Uterus (tissue), 3 donors: ENCODE measurements at regions not wholly inside any gene's neighbourhood (a gene's known extent, or its start where the extent isn't known, plus 50 kb on each side); places are given as distances from the start of the nearest gene placed in this dataset.

Experiments
- DNase-seq, 2 donors: peaks; one replicate each; pipeline ENCODE4 v3.0.0-alpha.2; 2019 to 2020
- H3K27ac ChIP-seq, 2 donors: fragments of 200-600 bp; sonication (generic); 1 replicate in 1 of 2; 2 replicates in 1 of 2; pipeline ENCODE4 v1.5.1; 2016 to 2018
- H3K27me3 ChIP-seq, 2 donors: fragments of 200-600 bp; sonication (generic); one replicate each; pipeline ENCODE4 v1.5.1; 2018 to 2019; ENCODE audit warnings: control low read depth in 1 of 2
- H3K36me3 ChIP-seq, 2 donors: fragments of 200-600 bp; sonication (generic); one replicate each; pipeline ENCODE4 v1.5.1; 2019; ENCODE audit warnings: control low read depth in 1 of 2
- H3K4me1 ChIP-seq, 2 donors: fragments of 200-600 bp; sonication (generic); one replicate each; pipeline ENCODE4 v1.5.1; 2018 to 2019; ENCODE audit warnings: control low read depth in 1 of 2
- H3K4me3 ChIP-seq, 2 donors: fragments of 200-600 bp; sonication (generic); 1 replicate in 1 of 2; 2 replicates in 1 of 2; pipeline ENCODE4 v1.5.1; 2018 to 2019; ENCODE audit warnings: mild to moderate bottlenecking in 1 of 2
- H3K9me3 ChIP-seq, 2 donors: fragments of 200-600 bp; sonication (generic); one replicate each; pipeline ENCODE4 v1.5.1; 2019; ENCODE audit warnings: control low read depth in 1 of 2
- CTCF ChIP-seq, 4 experiments: fragments of 200-600 bp in 2 of 4; fragments of 450-650 bp in 2 of 4; sonication (generic) in 2 of 4; IDR thresholded peaks; one replicate each; pipeline ENCODE4 v1.5.1; 2016 to 2019; ENCODE audit warnings: antibody characterized with exemption in 4 of 4, mild to moderate bottlenecking in 2 of 4, moderate library complexity in 1 of 4
- POLR2A ChIP-seq, 2 donors: fragments of 450-650 bp; IDR thresholded peaks; one replicate each; pipeline ENCODE4 v1.6.1; 2016; ENCODE audit warnings: antibody characterized with exemption in 2 of 2, mild to moderate bottlenecking in 1 of 2, moderate library complexity in 1 of 2
- intact Hi-C: fragments of 100-400 bp; cut with DNase I; formaldehyde crosslinking; loops from one replicate; pipeline ENCODE4 v1.15.1; 2023; ENCODE audit warnings: low total_unique reads
- donor health status: DM: yes; HTN: yes; CAD: no.

DNA sequence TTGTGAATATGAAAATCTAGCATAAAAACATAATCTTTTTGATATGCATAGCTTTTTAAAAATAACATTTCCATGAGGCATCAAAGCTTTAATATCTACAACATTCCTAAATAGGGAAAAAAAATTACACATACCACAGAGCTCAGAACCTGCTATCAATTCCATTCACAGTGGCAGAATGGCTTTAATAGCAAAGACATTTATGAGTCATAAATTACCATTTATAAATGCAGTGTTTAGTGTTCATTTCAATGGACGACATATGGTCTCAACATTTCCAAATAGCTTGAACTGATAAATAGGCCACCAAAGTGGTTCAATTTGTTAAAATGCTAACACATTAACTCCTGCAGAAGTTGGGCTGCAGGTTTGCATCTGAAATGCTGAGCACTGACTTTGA, 600.6 kb upstream of the SETBP1 start:
- intact Hi-C loops = no loop called here
- TF ChIP-seq CTCF (IDR thresholded peaks at IDR 0.05) (no peak), POLR2A (IDR thresholded peaks at IDR 0.05) (no peak)

GRCh38 chr18:44089732-44090131, 591.0 kb upstream of the SETBP1 start:
- no peak for TF ChIP-seq POLR2A (IDR thresholded peaks at IDR 0.05)
- no peak for TF ChIP-seq CTCF (IDR thresholded peaks at IDR 0.05)
- H3K4me1 ChIP-seq = no peaks in the 10 kb centered on the region
- H3K4me3 ChIP-seq = no peak overlapping the region
- no peaks in the 10 kb centered on the region for H3K27me3 ChIP-seq
- DNase-seq = no peak
- intact Hi-C loops = no loop called here
- H3K9me3 ChIP-seq = no peaks in the 10 kb centered on the region
- H3K36me3 ChIP-seq = no peaks in the 10 kb centered on the region
- H3K27ac ChIP-seq = no peak overlapping the region

More for the DNA sequence above, 600.6 kb upstream of the SETBP1 start:
- Histone ChIP-seq H3K27ac (no peak overlapping the region), H3K4me1 (no peaks in the 10 kb centered on the region), H3K4me3 (no peak overlapping the region), H3K36me3 (no peaks in the 10 kb centered on the region), H3K9me3 (no peaks in the 10 kb centered on the region), H3K27me3 (no peaks in the 10 kb centered on the region)
- DNase-seq = no peak

DNA sequence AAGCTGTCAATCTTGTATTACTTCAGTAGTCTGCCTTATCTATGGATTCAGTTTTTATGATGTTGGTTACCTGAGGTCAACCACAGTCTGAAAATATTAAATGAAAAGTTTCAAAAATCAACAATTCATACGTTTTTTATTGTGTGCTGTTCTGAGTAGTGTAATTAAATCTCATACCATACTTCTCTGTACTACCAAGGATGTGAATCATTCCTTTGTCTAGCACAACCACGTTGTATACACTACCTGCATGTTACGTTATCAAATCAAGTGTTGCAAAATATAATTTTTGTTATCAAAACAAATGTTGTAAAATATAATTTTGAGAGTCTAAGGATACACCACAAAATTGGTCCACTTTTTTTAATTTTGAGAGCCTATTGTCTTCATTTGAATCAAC, 590.2 kb upstream of the SETBP1 start:
- H3K27me3 ChIP-seq = no peaks in the 10 kb centered on the region
- H3K27ac ChIP-seq = no peak overlapping the region
- H3K36me3 ChIP-seq = no peaks in the 10 kb centered on the region
- no peaks in the 10 kb centered on the region for H3K4me1 ChIP-seq
- no peak for TF ChIP-seq CTCF (IDR thresholded peaks at IDR 0.05)
- no peak for TF ChIP-seq POLR2A (IDR thresholded peaks at IDR 0.05)
- no peak overlapping the region for H3K4me3 ChIP-seq
- no peak for DNase-seq
- intact Hi-C loops = no loop called here
- no peaks in the 10 kb centered on the region for H3K9me3 ChIP-seq

- no peaks in the 10 kb centered on the region for H3K9me3 ChIP-seq
- TF ChIP-seq POLR2A (IDR thresholded peaks at IDR 0.05) = no peak
- no peaks in the 10 kb centered on the region for H3K27me3 ChIP-seq
- H3K36me3 ChIP-seq = no peaks in the 10 kb centered on the region
- no peaks in the 10 kb centered on the region for H3K4me1 ChIP-seq
- intact Hi-C loops = no loop called here
- DNase-seq = no peak
- no peak overlapping the region for H3K27ac ChIP-seq
- H3K4me3 ChIP-seq = no peak overlapping the region
Measured at GRCh38 chr18:44093253-44093652, 587.4 kb upstream of the SETBP1 start.

DNA sequence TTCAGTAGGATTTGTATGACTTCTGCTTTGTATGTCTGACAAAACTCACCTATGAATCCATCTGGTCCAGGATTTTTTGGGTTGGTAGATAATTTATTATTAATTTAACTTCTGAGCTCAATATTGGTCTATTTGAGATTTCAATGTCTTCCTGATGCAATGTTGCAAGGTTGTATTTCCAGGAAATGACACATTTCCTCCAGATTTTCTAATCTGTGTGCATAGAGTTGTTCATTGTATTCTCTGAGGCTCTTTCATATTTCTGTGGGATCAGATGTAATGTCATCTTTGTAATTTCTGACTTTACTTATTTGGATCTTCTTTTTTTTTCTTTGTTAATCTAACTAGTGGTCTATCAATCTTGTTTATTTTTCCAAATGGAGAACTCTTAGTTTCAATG, 584.7 kb upstream of the SETBP1 start:
- Histone ChIP-seq H3K4me3 (no peak overlapping the region), H3K27me3 (no peaks in the 10 kb centered on the region), H3K27ac (no peak overlapping the region), H3K36me3 (no peaks in the 10 kb centered on the region), H3K9me3 (no peaks in the 10 kb centered on the region), H3K4me1 (no peaks in the 10 kb centered on the region)
- TF ChIP-seq POLR2A (IDR thresholded peaks at IDR 0.05) (no peak), CTCF (IDR thresholded peaks at IDR 0.05) (no peak)
- intact Hi-C loops = no loop called here
- no peak for DNase-seq

GRCh38 chr18:44098551-44099098, 582.1 kb upstream of the SETBP1 start:
- H3K27ac ChIP-seq = no peak overlapping the region
- no peak overlapping the region for H3K4me3 ChIP-seq
- H3K4me1 ChIP-seq = no peaks in the 10 kb centered on the region
- H3K36me3 ChIP-seq = no peaks in the 10 kb centered on the region
- TF ChIP-seq POLR2A (IDR thresholded peaks at IDR 0.05) = no peak
- intact Hi-C loops = no loop called here
- peak in 1 of 2 donors; percentile 20 for DNase-seq
- no peaks in the 10 kb centered on the region for H3K9me3 ChIP-seq
- no peaks in the 10 kb centered on the region for H3K27me3 ChIP-seq
